Hepatocyte (in vitro differentiated cells): ENCODE measurements at regions not wholly inside any gene's neighbourhood (a gene's known extent, or its start where the extent isn't known, plus 50 kb on each side); places are given as distances from the start of the nearest gene placed in this dataset.

ENCODE experiments used
- DNase-seq: peaks from one replicate; pipeline ENCODE4 v3.0.0-alpha.2; 2016; ENCODE audit warnings: low spot score
- H2AFZ ChIP-seq: fragments of 200-600 bp; sonication (generic); 2 replicates; pipeline ENCODE4 v1.6.0; 2016; ENCODE audit warnings: antibody characterized with exemption, mild to moderate bottlenecking
- H3K27ac ChIP-seq: fragments of 200-600 bp; sonication (generic); 2 replicates; pipeline ENCODE4 v1.5.1; 2016; ENCODE audit warnings: mild to moderate bottlenecking
- H3K27me3 ChIP-seq: fragments of 200-600 bp; sonication (generic); 2 replicates; pipeline ENCODE4 v1.6.1; 2016
- H3K36me3 ChIP-seq: fragments of 200-600 bp; sonication (generic); replicated peaks from 2 replicates; pipeline ENCODE4 v1.5.1; 2016; ENCODE audit warnings: low read depth; ENCODE audit not compliant: insufficient read depth
- H3K4me1 ChIP-seq: fragments of 200-600 bp; sonication (generic); 2 replicates; pipeline ENCODE4 v1.5.1; 2016; ENCODE audit warnings: mild to moderate bottlenecking, moderate library complexity; ENCODE audit not compliant: insufficient read depth
- H3K4me2 ChIP-seq: fragments of 200-600 bp; sonication (generic); 2 replicates; pipeline ENCODE4 v1.6.0; 2016
- H3K4me3 ChIP-seq: fragments of 200-600 bp; sonication (generic); 2 replicates; pipeline ENCODE4 v1.5.1; 2016; ENCODE audit warnings: mild to moderate bottlenecking
- H3K79me2 ChIP-seq: fragments of 200-600 bp; sonication (generic); 2 replicates; pipeline ENCODE4 v1.6.0; 2017; ENCODE audit warnings: mild to moderate bottlenecking
- H3K9me2 ChIP-seq: fragments of 200-600 bp; sonication (generic); replicated peaks from 2 replicates; pipeline ENCODE4 v1.6.0; 2017; ENCODE audit warnings: mild to moderate bottlenecking; ENCODE audit not compliant: insufficient read depth
- H3K9me3 ChIP-seq: fragments of 200-600 bp; sonication (generic); 2 replicates; pipeline ENCODE4 v1.5.1; 2016; ENCODE audit warnings: low read depth, mild to moderate bottlenecking
- H4K20me1 ChIP-seq: fragments of 200-600 bp; sonication (generic); 2 replicates; pipeline ENCODE4 v1.6.0; 2016; ENCODE audit warnings: mild to moderate bottlenecking; ENCODE audit not compliant: insufficient read depth, poor library complexity, severe bottlenecking
- CTCF ChIP-seq: fragments of 200-600 bp; sonication (generic); IDR thresholded peaks from 2 replicates; pipeline ENCODE4 v1.5.1; 2016; ENCODE audit warnings: antibody characterized with exemption, mild to moderate bottlenecking; ENCODE audit not compliant: poor library complexity
- EZH2 ChIP-seq: fragments of 200-600 bp; sonication (generic); IDR thresholded peaks from 2 replicates; pipeline ENCODE4 v1.6.1; 2016; ENCODE audit warnings: antibody characterized with exemption, mild to moderate bottlenecking, borderline replicate concordance
- EZH2phosphoT487 ChIP-seq: fragments of 200-600 bp; sonication (generic); IDR thresholded peaks from one replicate; pipeline ENCODE4 v1.6.1; 2018; ENCODE audit warnings: antibody characterized with exemption, mild to moderate bottlenecking, low read depth, moderate library complexity; ENCODE audit not compliant: unreplicated experiment, severe bottlenecking
- WGBS: methylation state at CpG from one replicate; pipeline ENCODE4 v1.1.6; 2016; ENCODE audit warnings: low lambda C conversion rate; ENCODE audit errors: missing lambda C conversion rate; 5-methylcytosine and 5-hydroxymethylcytosine counted together

DNA sequence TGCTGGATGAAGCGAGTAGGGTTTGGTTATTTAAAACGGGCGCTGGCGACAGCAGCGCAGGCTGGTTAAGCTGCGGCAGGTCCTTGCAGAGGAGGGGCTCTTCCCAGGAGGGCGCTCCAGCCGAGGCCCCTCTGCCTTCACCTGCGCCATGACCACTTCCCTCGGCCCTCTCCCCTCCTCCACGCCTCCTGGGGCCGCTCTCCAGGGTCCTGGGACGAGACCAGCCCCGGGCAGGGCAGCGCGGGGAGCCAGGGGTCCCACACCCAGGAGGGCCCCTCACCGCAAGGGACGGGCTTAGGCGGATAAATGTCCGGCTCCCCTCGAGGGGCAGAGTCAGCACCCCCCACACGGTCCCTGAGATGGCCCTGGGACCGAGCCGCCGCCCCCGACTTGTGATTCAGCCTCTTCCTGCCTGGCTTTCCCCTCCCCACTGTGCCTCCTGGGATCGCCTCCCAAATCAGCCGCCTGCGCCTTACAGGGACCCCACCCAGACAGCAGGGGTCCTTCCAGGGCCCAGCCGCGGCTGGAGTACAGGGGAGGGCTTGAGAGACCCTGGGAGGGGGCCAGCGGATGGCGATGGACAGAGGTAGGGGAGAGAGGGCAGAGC is 380.7 kb downstream of the MATN1 start:
- Histone ChIP-seq H3K4me2 (no peak overlapping the region), H3K27ac (no peak overlapping the region), H3K79me2 (no peaks in the 10 kb centered on the region), H3K27me3 (peaks cover 33% of the 10 kb centered on the region), H4K20me1 (no peaks in the 10 kb centered on the region), H3K36me3 (no peaks in the 10 kb centered on the region), H2AFZ (no peak overlapping the region), H3K9me2 (no peaks in the 10 kb centered on the region), H3K4me1 (no peaks in the 10 kb centered on the region), H3K4me3 (no peak overlapping the region), H3K9me3 (no peaks in the 10 kb centered on the region)
- no peak for DNase-seq
- 28% methylated on average over 33 of the region's 33 CpGs for WGBS
- no peak for TF ChIP-seq EZH2
- TF ChIP-seq EZH2phosphoT487, result no peak
- no peak for TF ChIP-seq CTCF

DNA sequence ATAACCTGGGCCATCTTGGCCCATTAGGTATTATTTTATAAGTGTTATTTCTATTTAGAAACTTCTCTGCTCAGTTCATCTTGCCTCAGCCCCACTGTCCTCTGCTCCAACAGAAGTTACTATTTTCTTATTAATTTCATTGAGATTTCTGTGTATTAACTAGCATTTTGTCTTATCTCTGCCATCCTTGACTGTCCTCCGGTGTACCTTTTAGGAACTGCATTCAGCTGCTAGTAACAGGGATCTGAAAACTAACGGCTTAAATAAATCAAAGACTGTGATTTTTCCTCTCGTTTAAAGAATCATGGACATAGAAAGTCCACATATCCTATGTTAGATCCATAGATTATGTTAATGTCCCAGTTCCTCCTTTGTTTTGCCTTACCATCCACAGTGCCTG is 382.5 kb downstream of the MATN1 start:
- H3K4me3 ChIP-seq, result no peak overlapping the region
- WGBS, result 88% methylated on average over 3 of the region's 3 CpGs
- H4K20me1 ChIP-seq, result no peaks in the 10 kb centered on the region
- H3K4me1 ChIP-seq, result no peaks in the 10 kb centered on the region
- H3K27ac ChIP-seq, result no peak overlapping the region
- peaks cover 33% of the 10 kb centered on the region for H3K27me3 ChIP-seq
- TF ChIP-seq CTCF (peak; percentile 10), EZH2 (no peak)
- H3K9me2 ChIP-seq, result no peaks in the 10 kb centered on the region
- no peaks in the 10 kb centered on the region for H3K9me3 ChIP-seq
- no peak for DNase-seq
- no peak overlapping the region for H3K4me2 ChIP-seq
- H2AFZ ChIP-seq, result no peak overlapping the region
- H3K36me3 ChIP-seq, result no peaks in the 10 kb centered on the region
- no peaks in the 10 kb centered on the region for H3K79me2 ChIP-seq

- peaks cover 33% of the 10 kb centered on the region for H3K27me3 ChIP-seq
- no peak overlapping the region for H3K27ac ChIP-seq
- H3K36me3 ChIP-seq, result no peaks in the 10 kb centered on the region
- no peaks in the 10 kb centered on the region for H3K9me2 ChIP-seq
- no peaks in the 10 kb centered on the region for H3K9me3 ChIP-seq
- 93% methylated on average over 2 of the region's 2 CpGs for WGBS
- TF ChIP-seq EZH2, result no peak
- no peak for TF ChIP-seq CTCF
- no peak for TF ChIP-seq EZH2phosphoT487
- H3K4me1 ChIP-seq, result no peaks in the 10 kb centered on the region
- no peak overlapping the region for H3K4me3 ChIP-seq
- H3K79me2 ChIP-seq, result no peaks in the 10 kb centered on the region
- H2AFZ ChIP-seq, result no peak overlapping the region
- no peak for DNase-seq
- no peak overlapping the region for H3K4me2 ChIP-seq
- H4K20me1 ChIP-seq, result no peaks in the 10 kb centered on the region
Measured at GRCh38 chr1:30339866-30340265, 383.5 kb downstream of the MATN1 start.

DNA sequence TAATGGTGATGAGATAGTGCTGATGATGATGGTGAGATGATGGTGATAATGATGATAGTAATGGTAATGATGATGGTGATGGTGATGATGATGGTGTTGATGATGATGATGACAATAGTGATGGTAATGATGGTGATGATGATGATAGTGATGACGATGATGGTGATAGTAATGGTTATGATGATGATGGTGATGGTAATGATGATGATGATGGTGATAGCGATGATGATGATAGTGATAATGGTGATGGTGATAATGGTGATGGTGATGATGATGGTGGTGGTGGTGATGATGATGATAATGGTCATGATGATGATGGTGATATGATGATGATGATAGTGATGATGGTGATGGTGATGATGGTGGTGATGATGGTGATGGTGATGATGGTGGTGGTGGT is 384.6 kb downstream of the MATN1 start:
- H3K79me2 ChIP-seq, result no peaks in the 10 kb centered on the region
- 94% methylated on average over 2 of the region's 2 CpGs for WGBS

More for the DNA sequence above, 384.6 kb downstream of the MATN1 start:
- Histone ChIP-seq H3K9me3 (no peaks in the 10 kb centered on the region), H3K36me3 (no peaks in the 10 kb centered on the region), H3K4me1 (no peaks in the 10 kb centered on the region), H3K4me2 (no peak overlapping the region), H3K27ac (no peak overlapping the region), H3K4me3 (no peak overlapping the region), H3K27me3 (peaks cover 33% of the 10 kb centered on the region), H3K9me2 (no peaks in the 10 kb centered on the region), H4K20me1 (no peaks in the 10 kb centered on the region), H2AFZ (no peak overlapping the region)
- no peak for TF ChIP-seq EZH2
- TF ChIP-seq CTCF, result no peak
- TF ChIP-seq EZH2phosphoT487, result no peak
- DNase-seq, result no peak
